SK-N-SH (cell line): ENCODE measurements at regions not wholly inside any gene's neighbourhood (a gene's known extent, or its start where the extent isn't known, plus 50 kb on each side); places are given as distances from the start of the nearest gene placed in this dataset.

Experiments used
- CTCF ChIA-PET: fragments of 300-600, 350-600 bp; formaldehyde crosslinking; extraction: SDS; loops from one replicate; lab custom pipeline; 2021; lab: Yijun Ruan, JAX
- POLR2A ChIA-PET: fragments of 350-600 bp; sonication (Branson Sonifier 250); formaldehyde crosslinking; extraction: SDS; loops from one replicate; lab custom pipeline; 2020; ENCODE audit warnings: antibody characterized with exemption, inconsistent platforms; lab: Yijun Ruan, JAX
- DNase-seq: peaks from one replicate; pipeline ENCODE4 v3.0.0; 2012
- H2AFZ ChIP-seq: fragments of 200-600 bp; sonication (generic); 2 replicates; pipeline ENCODE4 v1.8.1; 2016; ENCODE audit warnings: antibody characterized with exemption, mild to moderate bottlenecking, low read depth
- H3F3A ChIP-seq: fragments of 200-600 bp; sonication (generic); replicated peaks from 2 replicates; pipeline ENCODE3; 2016; ENCODE audit warnings: antibody characterized with exemption, mild to moderate bottlenecking; ENCODE audit not compliant: insufficient read depth
- H3K27ac ChIP-seq, 2 experiments: fragments of 200-500 bp in 1 of 2; fragments of 200-600 bp in 1 of 2; sonication (Bioruptor generic) in 1 of 2; sonication (generic), shearing (Covaris generic) in 1 of 2; 2 replicates each; pipeline versions ENCODE4 v1.5.1 to v1.6.1; 2014 to 2016; ENCODE audit warnings: low read depth in 2 of 2, inconsistent platforms in 1 of 2, low read length in 1 of 2, mild to moderate bottlenecking in 1 of 2, mixed read lengths in 1 of 2
- H3K27me3 ChIP-seq: fragments of 200-600 bp; sonication (generic), shearing (Covaris generic); 2 replicates; pipeline ENCODE4 v1.6.1; 2016; ENCODE audit warnings: mixed run types; ENCODE audit not compliant: insufficient read depth
- H3K36me3 ChIP-seq, 2 experiments: fragments of 200-500 bp in 1 of 2; fragments of 200-600 bp in 1 of 2; sonication (Bioruptor generic) in 1 of 2; sonication (generic) in 1 of 2; replicated peaks in 1 of 2; 2 replicates each; pipeline versions ENCODE3 to v1.5.1; 2014 to 2016; ENCODE audit warnings: low read length in 1 of 2, mild to moderate bottlenecking in 1 of 2; ENCODE audit not compliant: insufficient read depth in 2 of 2, control insufficient read depth in 1 of 2
- H3K4me1 ChIP-seq, 2 experiments: fragments of 200-500 bp in 1 of 2; fragments of 200-600 bp in 1 of 2; sonication (Bioruptor generic) in 1 of 2; sonication (generic), shearing (Covaris generic) in 1 of 2; 2 replicates each; pipeline versions ENCODE4 v1.5.1 to v1.6.1; 2014 to 2016; ENCODE audit warnings: low read depth in 1 of 2, low read length in 1 of 2, mixed run types in 1 of 2; ENCODE audit not compliant: insufficient read depth in 2 of 2, control insufficient read depth in 1 of 2
- H3K4me2 ChIP-seq: fragments of 200-600 bp; sonication (generic), shearing (Covaris generic); 2 replicates; pipeline ENCODE4 v1.6.1; 2017; ENCODE audit warnings: mixed run types
- H3K4me3 ChIP-seq, 2 experiments: fragments of 200-500 bp in 1 of 2; fragments of 200-600 bp in 1 of 2; sonication (Bioruptor generic) in 1 of 2; sonication (generic), shearing (Covaris generic) in 1 of 2; 2 replicates each; pipeline versions ENCODE4 v1.5.1 to v1.8.1; 2014 to 2016; ENCODE audit warnings: low read depth in 2 of 2, inconsistent platforms in 1 of 2, low read length in 1 of 2, mild to moderate bottlenecking in 1 of 2, mixed read lengths in 1 of 2, moderate library complexity in 1 of 2
- H3K79me2 ChIP-seq: fragments of 200-600 bp; sonication (generic); 2 replicates; pipeline ENCODE4 v1.8.1; 2017; ENCODE audit warnings: mild to moderate bottlenecking; ENCODE audit not compliant: insufficient read depth
- H3K9ac ChIP-seq: fragments of 200-600 bp; sonication (generic); 2 replicates; pipeline ENCODE4 v1.6.1; 2017; ENCODE audit warnings: mixed run types
- H3K9me2 ChIP-seq: fragments of 200-600 bp; sonication (generic); 2 replicates; pipeline ENCODE4 v1.6.1; 2017; ENCODE audit warnings: mixed run types
- H3K9me3 ChIP-seq: fragments of 200-600 bp; sonication (generic); 2 replicates; pipeline ENCODE4 v1.6.1; 2017; ENCODE audit warnings: mixed run types, mild to moderate bottlenecking, moderate library complexity
- H4K20me1 ChIP-seq: fragments of 200-600 bp; sonication (generic); 2 replicates; pipeline ENCODE4 v1.6.1; 2017; ENCODE audit warnings: mild to moderate bottlenecking, mixed run types; ENCODE audit not compliant: insufficient read depth
- ELF1 ChIP-seq: IDR thresholded peaks from 2 replicates; pipeline ENCODE4 v1.4.0; 2012
- EP300 ChIP-seq, 2 experiments: IDR thresholded peaks; 2 replicates each; pipeline versions ENCODE4 v1.4.0 to v1.6.1; 2012; ENCODE audit warnings: borderline replicate concordance in 1 of 2, low read depth in 1 of 2, low read length in 1 of 2
- FOXJ3 ChIP-seq: sonication (generic); formaldehyde crosslinking; IDR thresholded peaks from 2 replicates; pipeline ENCODE4 v1.5.1; 2020; ENCODE audit warnings: mild to moderate bottlenecking, missing genetic modification reagents
- FOXM1 ChIP-seq: IDR thresholded peaks from 2 replicates; pipeline ENCODE4 v1.4.0; 2012; ENCODE audit warnings: low read depth, mild to moderate bottlenecking
- GABPA ChIP-seq: IDR thresholded peaks from 2 replicates; pipeline ENCODE4 v1.4.0; 2012; ENCODE audit warnings: low read depth, mild to moderate bottlenecking
- GATA2 ChIP-seq: sonication (generic); formaldehyde crosslinking; IDR thresholded peaks from 2 replicates; pipeline ENCODE4 v1.5.0; 2020; ENCODE audit warnings: mild to moderate bottlenecking, missing genetic modification reagents
- JUND ChIP-seq: IDR thresholded peaks from 2 replicates; pipeline ENCODE4 v1.4.0; 2012
- RXRA ChIP-seq: IDR thresholded peaks from 2 replicates; pipeline ENCODE4 v1.4.0; 2012; ENCODE audit warnings: low read depth, mild to moderate bottlenecking, borderline replicate concordance
- TAF1 ChIP-seq: IDR thresholded peaks from 2 replicates; pipeline ENCODE4 v1.6.1; 2012; ENCODE audit warnings: low read depth, mild to moderate bottlenecking, low read length, moderate library complexity, borderline replicate concordance
- TCF12 ChIP-seq: IDR thresholded peaks from 2 replicates; pipeline ENCODE4 v1.4.0; 2012
- TEAD4 ChIP-seq: IDR thresholded peaks from 2 replicates; pipeline ENCODE4 v1.4.0; 2012; ENCODE audit warnings: mild to moderate bottlenecking, borderline replicate concordance; ENCODE audit not compliant: insufficient read depth
- YY1 ChIP-seq: IDR thresholded peaks from 2 replicates; pipeline ENCODE4 v1.4.0; 2012; ENCODE audit warnings: low read depth, mild to moderate bottlenecking
- WGBS: methylation state at CpG from one replicate; pipeline ENCODE4 v1.1.6; 2017; ENCODE audit warnings: low lambda C conversion rate; 5-methylcytosine and 5-hydroxymethylcytosine counted together
- TF ChIP-seq, protein P1 (sequence below): IDR thresholded peaks from 2 replicates; pipeline ENCODE4 v1.4.0; 2012; ENCODE audit warnings: low read depth, borderline replicate concordance
- TF ChIP-seq, protein P2 (sequence below): fragments of 150-350 bp; IDR thresholded peaks from 2 replicates; pipeline ENCODE4 v1.6.1; 2016; ENCODE audit warnings: mild to moderate bottlenecking, low read depth, low read length

DNA sequence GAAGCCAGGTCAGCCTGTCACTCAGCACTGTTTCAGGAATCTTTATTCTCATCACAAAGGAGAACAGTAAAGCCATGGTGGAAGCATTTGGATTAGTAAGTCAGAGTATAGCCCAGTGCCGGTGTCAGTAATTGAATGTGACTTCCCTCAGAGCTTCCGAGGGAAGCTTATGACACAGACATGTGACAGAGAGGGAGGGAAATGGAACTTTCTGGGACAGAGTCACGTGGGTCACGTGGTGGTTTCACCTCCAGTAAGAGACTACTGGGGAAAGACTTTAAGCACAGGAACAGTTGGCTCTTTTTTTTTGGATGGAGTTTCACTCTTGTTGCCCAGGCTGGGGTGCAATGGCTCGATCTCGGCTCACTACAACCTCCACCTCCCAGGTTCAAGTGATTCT, 53.3 kb upstream of the CCDC160 start:
- TF ChIP-seq FOXM1: no peak
- TF ChIP-seq ELF1: no peak
- no peak for TF ChIP-seq TAF1
- no peak for TF ChIP-seq TCF12
- TF ChIP-seq EP300 (IDR thresholded peaks at IDR 0.05; ENCODE audit: borderline replicate concordance in 1 of 2, low read depth in 1 of 2, low read length in 1 of 2): no peak
- no peak for TF ChIP-seq JUND
- TF ChIP-seq YY1: no peak
- TF ChIP-seq GATA2 (CRISPR knock-in tag): no peak
- no peak for TF ChIP-seq TEAD4
- TF ChIP-seq GABPA: no peak
- TF ChIP-seq RXRA: no peak
- WGBS: 31% methylated on average over 6 of the region's 6 CpGs
- H3K79me2 ChIP-seq: no peaks in the 10 kb centered on the region

DNA sequence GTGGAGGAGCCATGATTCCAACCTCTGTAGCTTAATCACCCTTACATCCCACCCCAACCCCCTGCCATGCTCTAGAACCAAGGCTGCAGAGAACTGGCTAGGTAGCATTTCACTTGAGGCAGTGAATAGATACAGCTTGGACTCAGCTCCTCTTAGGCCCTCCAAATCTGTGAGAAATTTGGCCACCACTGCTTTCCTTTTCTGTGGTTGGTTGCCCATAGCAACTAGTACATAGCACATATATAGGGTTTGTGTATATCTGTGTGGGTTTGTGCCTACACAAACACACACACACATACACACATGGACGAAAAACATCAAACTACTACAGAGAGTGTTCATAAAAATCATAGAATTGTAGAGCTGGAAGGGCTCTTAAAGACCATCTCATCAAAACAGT, 52.0 kb upstream of the CCDC160 start:
- TF ChIP-seq RXRA (no peak), EP300 (IDR thresholded peaks at IDR 0.05; ENCODE audit: borderline replicate concordance in 1 of 2, low read depth in 1 of 2, low read length in 1 of 2) (no peak), FOXJ3 (no peak)
- TF ChIP-seq, protein P1, sequence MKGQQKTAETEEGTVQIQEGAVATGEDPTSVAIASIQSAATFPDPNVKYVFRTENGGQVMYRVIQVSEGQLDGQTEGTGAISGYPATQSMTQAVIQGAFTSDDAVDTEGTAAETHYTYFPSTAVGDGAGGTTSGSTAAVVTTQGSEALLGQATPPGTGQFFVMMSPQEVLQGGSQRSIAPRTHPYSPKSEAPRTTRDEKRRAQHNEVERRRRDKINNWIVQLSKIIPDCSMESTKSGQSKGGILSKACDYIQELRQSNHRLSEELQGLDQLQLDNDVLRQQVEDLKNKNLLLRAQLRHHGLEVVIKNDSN: no peak
- TF ChIP-seq, protein P2, sequence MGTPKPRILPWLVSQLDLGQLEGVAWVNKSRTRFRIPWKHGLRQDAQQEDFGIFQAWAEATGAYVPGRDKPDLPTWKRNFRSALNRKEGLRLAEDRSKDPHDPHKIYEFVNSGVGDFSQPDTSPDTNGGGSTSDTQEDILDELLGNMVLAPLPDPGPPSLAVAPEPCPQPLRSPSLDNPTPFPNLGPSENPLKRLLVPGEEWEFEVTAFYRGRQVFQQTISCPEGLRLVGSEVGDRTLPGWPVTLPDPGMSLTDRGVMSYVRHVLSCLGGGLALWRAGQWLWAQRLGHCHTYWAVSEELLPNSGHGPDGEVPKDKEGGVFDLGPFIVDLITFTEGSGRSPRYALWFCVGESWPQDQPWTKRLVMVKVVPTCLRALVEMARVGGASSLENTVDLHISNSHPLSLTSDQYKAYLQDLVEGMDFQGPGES: no peak

More for the DNA sequence above, 53.3 kb upstream of the CCDC160 start:
- POLR2A ChIA-PET: no interaction called here
- Histone ChIP-seq H3K4me1 (no peaks in the 10 kb centered on the region), H2AFZ (no peak overlapping the region), H3K27ac (no peak overlapping the region), H4K20me1 (no peaks in the 10 kb centered on the region), H3K27me3 (peaks cover 18% of the 10 kb centered on the region), H3K4me2 (no peak overlapping the region), H3K4me3 (no peak overlapping the region), H3K36me3 (no peaks in the 10 kb centered on the region), H3K9ac (no peak overlapping the region), H3K9me2 (no peaks in the 10 kb centered on the region), H3K9me3 (no peaks in the 10 kb centered on the region), H3F3A (no peaks in the 10 kb centered on the region)
- CTCF ChIA-PET: no interaction called here
- no peak for DNase-seq

More for the DNA sequence above, 52.0 kb upstream of the CCDC160 start:
- H3K9me3 ChIP-seq: no peaks in the 10 kb centered on the region
- 0% methylated on average over 1 of the region's 1 CpG for WGBS
- H4K20me1 ChIP-seq: no peaks in the 10 kb centered on the region
- H3K4me1 ChIP-seq: no peaks in the 10 kb centered on the region
- no peak overlapping the region for H3K4me3 ChIP-seq
- H3K36me3 ChIP-seq: no peaks in the 10 kb centered on the region
- H3K27ac ChIP-seq: no peak overlapping the region
- H3K27me3 ChIP-seq: peaks cover 13% of the 10 kb centered on the region
- no peaks in the 10 kb centered on the region for H3K9me2 ChIP-seq
- H3K9ac ChIP-seq: no peak overlapping the region
- H2AFZ ChIP-seq: no peak overlapping the region
- ChIA-PET CTCF (interaction anchor here (1.7 kb wide), 1 partner anchor 212 kb away, joined by 5 read pairs; no protein-coding TSS in a partner anchor), POLR2A (no interaction called here)
- H3F3A ChIP-seq: no peaks in the 10 kb centered on the region
- no peak for DNase-seq
- no peaks in the 10 kb centered on the region for H3K79me2 ChIP-seq
- H3K4me2 ChIP-seq: no peak overlapping the region
